ENCODE measurements at regions not wholly inside any gene's neighbourhood (a gene's known extent, or its start where the extent isn't known, plus 50 kb on each side); places are given as distances from the start of the nearest gene placed in this dataset.
A peak's percentile ranks its signal among the peaks of the same experiment; 100 is the strongest.
"Not testable (repeated sequence)": the region's sequence is repeated elsewhere in the genome, so short reads cannot be mapped to it uniquely, and the experiment has no call there.

- no peak overlapping the region for H3K27ac ChIP-seq
- H3K4me3 ChIP-seq, result no peak overlapping the region
- no peak for DNase-seq (ENCODE audit: low spot score in 2 of 2)
- intact Hi-C loops (cut with DNase I), result no loop called here
- H3K27me3 ChIP-seq, result peaks cover 9% of the 10 kb centered on the region
- H3K9me3 ChIP-seq, result peaks cover 7 to 13% of the 10 kb centered on the region in 2 donors
- no peaks in the 10 kb centered on the region for H3K4me1 ChIP-seq
- no peaks in the 10 kb centered on the region for H3K36me3 ChIP-seq
- peak in 2 of 3 experiments; percentile 14 to 39 for TF ChIP-seq CTCF (IDR thresholded peaks at IDR 0.05)
Measured at GRCh38 chr2:129923265-129924091, 56.0 kb upstream of the RAB6C start.

- H3K36me3 ChIP-seq; intact Hi-C loops (cut with DNase I); H3K9me3 ChIP-seq; H3K27ac ChIP-seq; H3K4me3 ChIP-seq; H3K4me1 ChIP-seq; H3K27me3 ChIP-seq; DNase-seq (ENCODE audit: low spot score in 2 of 2): not testable (repeated sequence)
Measured at GRCh38 chr2:129924115-129924514, 55.4 kb upstream of the RAB6C start.

GRCh38 chr2:129925381-129925780, 54.1 kb upstream of the RAB6C start:
- DNase-seq (ENCODE audit: low spot score in 2 of 2), result no peak
- peaks cover 9% of the 10 kb centered on the region for H3K27me3 ChIP-seq
- H3K4me1 ChIP-seq, result no peaks in the 10 kb centered on the region
- TF ChIP-seq CTCF (IDR thresholded peaks at IDR 0.05), result no peak
- intact Hi-C loops (cut with DNase I), result no loop called here
- no peaks in the 10 kb centered on the region for H3K9me3 ChIP-seq
- no peaks in the 10 kb centered on the region for H3K36me3 ChIP-seq
- H3K4me3 ChIP-seq, result no peak overlapping the region
- no peak overlapping the region for H3K27ac ChIP-seq

- no peaks in the 10 kb centered on the region for H3K4me1 ChIP-seq
- no peaks in the 10 kb centered on the region for H3K9me3 ChIP-seq
- TF ChIP-seq CTCF (IDR thresholded peaks at IDR 0.05), result no peak
- H3K4me3 ChIP-seq, result no peak overlapping the region
- DNase-seq (ENCODE audit: low spot score in 2 of 2), result no peak
- no peak overlapping the region for H3K27ac ChIP-seq
- intact Hi-C loops (cut with DNase I), result no loop called here
- H3K27me3 ChIP-seq, result peaks cover 8% of the 10 kb centered on the region
- no peaks in the 10 kb centered on the region for H3K36me3 ChIP-seq
Measured at GRCh38 chr2:129927696-129928095, 51.8 kb upstream of the RAB6C start.

- no peaks in the 10 kb centered on the region for H3K36me3 ChIP-seq
- H3K4me1 ChIP-seq, result no peaks in the 10 kb centered on the region
- intact Hi-C loops (cut with DNase I), result no loop called here
- H3K4me3 ChIP-seq, result no peak overlapping the region
- DNase-seq (ENCODE audit: low spot score in 2 of 2), result no peak
- TF ChIP-seq CTCF (IDR thresholded peaks at IDR 0.05), result no peak
- no peaks in the 10 kb centered on the region for H3K27me3 ChIP-seq
- no peak overlapping the region for H3K27ac ChIP-seq
- H3K9me3 ChIP-seq, result no peaks in the 10 kb centered on the region
Measured at GRCh38 chr2:129929321-129930290, 49.9 kb upstream of the RAB6C start.
